AG04449 (cell line): ENCODE measurements at regions not wholly inside any gene's neighbourhood (a gene's known extent, or its start where the extent isn't known, plus 50 kb on each side); places are given as distances from the start of the nearest gene placed in this dataset.

ENCODE experiments used
- CTCF ChIA-PET: fragments of 350-600 bp; formaldehyde crosslinking; extraction: SDS; loops from one replicate; lab custom pipeline; 2021; ENCODE audit warnings: antibody characterized with exemption; lab: Yijun Ruan, JAX
- POLR2A ChIA-PET: fragments of 400-600, 350-600 bp; formaldehyde crosslinking; extraction: SDS; loops from one replicate; lab custom pipeline; 2020; ENCODE audit warnings: antibody characterized with exemption, inconsistent platforms; lab: Yijun Ruan, JAX
- DNase-seq: peaks from one replicate; pipeline ENCODE4 v3.0.0-alpha.2; 2010; ENCODE audit warnings: low read depth, low spot score
- H3K4me3 ChIP-seq: 2 replicates; pipeline ENCODE4 v1.5.1; 2011; ENCODE audit warnings: low read depth, mild to moderate bottlenecking, control low read depth, low read length
- CTCF ChIP-seq: IDR thresholded peaks from one replicate; pipeline ENCODE4 v1.5.1; 2011; ENCODE audit warnings: mild to moderate bottlenecking, moderate library complexity, low read length, control low read depth, inconsistent platforms; ENCODE audit not compliant: insufficient read depth; ENCODE audit errors: missing control alignments

GRCh38 chr13:30009411-30009810 lies 159.0 kb upstream of the UBL3 start:
- no peak for TF ChIP-seq CTCF
- ChIA-PET CTCF (interaction anchor here (1.0 kb wide), 1 partner anchor 12 kb away, joined by 4 read pairs; no protein-coding TSS in a partner anchor), POLR2A (no interaction called here)
- H3K4me3 ChIP-seq: no peak overlapping the region
- no peak for DNase-seq

GRCh38 chr13:30006246-30006645 lies 155.8 kb upstream of the UBL3 start:
- no peak for DNase-seq
- CTCF ChIA-PET: no interaction called here
- H3K4me3 ChIP-seq: no peak overlapping the region
- POLR2A ChIA-PET: no interaction called here
- TF ChIP-seq CTCF: no peak

- CTCF ChIA-PET: interaction anchor here (0.7 to 2.0 kb wide), 4 partner anchors 10 to 232 kb away, joined by 3 to 5 read pairs (median 4); no protein-coding TSS in a partner anchor
These were observed 153.8 kb upstream of the UBL3 start for GRCh38 chr13:30004204-30004603.

GRCh38 chr13:30002577-30002976 lies 152.2 kb upstream of the UBL3 start:
- ChIA-PET POLR2A (interaction anchor here (0.6 to 0.8 kb wide), 2 partner anchors 9 to 11 kb away, joined by 3 to 7 read pairs; no protein-coding TSS in a partner anchor), CTCF (interaction anchor here (1.0 to 2.0 kb wide), 3 partner anchors 9 to 156 kb away, joined by 5 to 7 read pairs (median 5); no protein-coding TSS in a partner anchor)
- DNase-seq: peak; percentile 28

More at GRCh38 chr13:30004204-30004603, 153.8 kb upstream of the UBL3 start:
- H3K4me3 ChIP-seq: no peak overlapping the region
- DNase-seq: no peak
- TF ChIP-seq CTCF: no peak
- POLR2A ChIA-PET: no interaction called here

GRCh38 chr13:30000370-30000765 lies 150.0 kb upstream of the UBL3 start:
- POLR2A ChIA-PET: no interaction called here
- DNase-seq: no peak
- CTCF ChIA-PET: no interaction called here
- no peak overlapping the region for H3K4me3 ChIP-seq
- TF ChIP-seq CTCF: no peak

More at GRCh38 chr13:30002577-30002976, 152.2 kb upstream of the UBL3 start:
- no peak overlapping the region for H3K4me3 ChIP-seq
- no peak for TF ChIP-seq CTCF

GRCh38 chr13:29999492-30000369 lies 149.3 kb upstream of the UBL3 start:
- no peak for DNase-seq
- H3K4me3 ChIP-seq: no peak overlapping the region
- CTCF ChIA-PET: no interaction called here
- POLR2A ChIA-PET: no interaction called here
- no peak for TF ChIP-seq CTCF
